ENCODE measurements at regions not wholly inside any gene's neighbourhood (a gene's known extent, or its start where the extent isn't known, plus 50 kb on each side); places are given as distances from the start of the nearest gene placed in this dataset.

DNA sequence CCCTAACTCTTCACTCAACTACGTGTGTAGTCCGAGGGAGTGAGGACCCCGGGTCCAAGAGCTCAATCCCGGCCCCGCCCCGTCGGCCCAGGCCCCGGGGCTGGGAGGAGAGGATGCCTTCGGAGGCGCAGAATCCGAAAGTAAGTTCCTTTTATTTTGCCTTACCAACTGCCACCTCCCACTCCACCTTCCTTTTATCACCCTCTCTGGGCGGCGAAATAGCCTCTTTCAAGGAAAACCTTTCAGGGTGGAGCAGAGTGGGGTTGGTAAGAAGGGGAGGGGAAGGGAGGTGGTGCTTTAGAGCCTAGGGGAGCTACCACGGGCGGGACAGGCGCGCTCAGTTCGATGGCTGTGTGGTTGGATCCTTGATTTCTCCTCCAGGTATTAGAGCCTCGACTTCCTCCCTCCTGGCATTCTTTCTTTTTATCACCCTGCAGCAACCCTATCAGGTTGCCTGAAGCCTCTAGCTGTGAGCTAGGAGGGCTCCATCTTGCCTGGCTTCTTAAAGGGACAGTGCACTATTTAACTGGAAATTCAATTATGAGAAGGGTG is 191.2 kb downstream of the RRAGB start (continued):
- TF ChIP-seq OVOL2 (CRISPR knock-in tag; IDR thresholded peaks at IDR 0.05; ENCODE audit: borderline replicate concordance) = no peak
- TF ChIP-seq JAZF1 (CRISPR knock-in tag; IDR thresholded peaks at IDR 0.05) = no peak
- no peak for TF ChIP-seq E2F4 (CRISPR knock-in tag; IDR thresholded peaks at IDR 0.05; ENCODE audit: borderline replicate concordance, low read depth)
- no peak for TF ChIP-seq ZNF263 (CRISPR knock-in tag; IDR thresholded peaks at IDR 0.05; ENCODE audit: low read depth)
- TF ChIP-seq RORB (CRISPR knock-in tag; IDR thresholded peaks at IDR 0.05) = no peak
- no peak for TF ChIP-seq PRRX2 (CRISPR knock-in tag; IDR thresholded peaks at IDR 0.05)
- no peak for TF ChIP-seq ZNF138 (CRISPR knock-in tag; conservative IDR thresholded peaks at IDR 0.05)
- TF ChIP-seq, protein P1, sequence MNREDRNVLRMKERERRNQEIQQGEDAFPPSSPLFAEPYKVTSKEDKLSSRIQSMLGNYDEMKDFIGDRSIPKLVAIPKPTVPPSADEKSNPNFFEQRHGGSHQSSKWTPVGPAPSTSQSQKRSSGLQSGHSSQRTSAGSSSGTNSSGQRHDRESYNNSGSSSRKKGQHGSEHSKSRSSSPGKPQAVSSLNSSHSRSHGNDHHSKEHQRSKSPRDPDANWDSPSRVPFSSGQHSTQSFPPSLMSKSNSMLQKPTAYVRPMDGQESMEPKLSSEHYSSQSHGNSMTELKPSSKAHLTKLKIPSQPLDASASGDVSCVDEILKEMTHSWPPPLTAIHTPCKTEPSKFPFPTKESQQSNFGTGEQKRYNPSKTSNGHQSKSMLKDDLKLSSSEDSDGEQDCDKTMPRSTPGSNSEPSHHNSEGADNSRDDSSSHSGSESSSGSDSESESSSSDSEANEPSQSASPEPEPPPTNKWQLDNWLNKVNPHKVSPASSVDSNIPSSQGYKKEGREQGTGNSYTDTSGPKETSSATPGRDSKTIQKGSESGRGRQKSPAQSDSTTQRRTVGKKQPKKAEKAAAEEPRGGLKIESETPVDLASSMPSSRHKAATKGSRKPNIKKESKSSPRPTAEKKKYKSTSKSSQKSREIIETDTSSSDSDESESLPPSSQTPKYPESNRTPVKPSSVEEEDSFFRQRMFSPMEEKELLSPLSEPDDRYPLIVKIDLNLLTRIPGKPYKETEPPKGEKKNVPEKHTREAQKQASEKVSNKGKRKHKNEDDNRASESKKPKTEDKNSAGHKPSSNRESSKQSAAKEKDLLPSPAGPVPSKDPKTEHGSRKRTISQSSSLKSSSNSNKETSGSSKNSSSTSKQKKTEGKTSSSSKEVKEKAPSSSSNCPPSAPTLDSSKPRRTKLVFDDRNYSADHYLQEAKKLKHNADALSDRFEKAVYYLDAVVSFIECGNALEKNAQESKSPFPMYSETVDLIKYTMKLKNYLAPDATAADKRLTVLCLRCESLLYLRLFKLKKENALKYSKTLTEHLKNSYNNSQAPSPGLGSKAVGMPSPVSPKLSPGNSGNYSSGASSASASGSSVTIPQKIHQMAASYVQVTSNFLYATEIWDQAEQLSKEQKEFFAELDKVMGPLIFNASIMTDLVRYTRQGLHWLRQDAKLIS (CRISPR knock-in tag; IDR thresholded peaks at IDR 0.05; ENCODE audit: borderline replicate concordance) = no peak

- no peaks in the 10 kb centered on the region for H3K27me3 Mint-ChIP-seq (ENCODE audit: low read depth)
- H3K36me3 Mint-ChIP-seq = peaks cover 28% of the 10 kb centered on the region
- no peak for TF ChIP-seq SP1 (CRISPR knock-in tag; conservative IDR thresholded peaks at IDR 0.05)
- TF ChIP-seq SMAD3 (CRISPR knock-in tag; IDR thresholded peaks at IDR 0.05; ENCODE audit: borderline replicate concordance) = no peak
- no peak for TF ChIP-seq ATF2 (CRISPR knock-in tag; IDR thresholded peaks at IDR 0.05; ENCODE audit: borderline replicate concordance, low read depth)
- TF ChIP-seq USF1 (CRISPR knock-in tag; IDR thresholded peaks at IDR 0.05) = no peak
- TF ChIP-seq ZNF317 (CRISPR knock-in tag; IDR thresholded peaks at IDR 0.05; ENCODE audit: borderline replicate concordance, low read depth) = no peak
- TF ChIP-seq ATF3 (CRISPR knock-in tag; conservative IDR thresholded peaks at IDR 0.05) = no peak
- no peak for TF ChIP-seq ZNF671 (CRISPR knock-in tag; IDR thresholded peaks at IDR 0.05)
- TF ChIP-seq MYBL2 (CRISPR knock-in tag; IDR thresholded peaks at IDR 0.05) = no peak
- no peak for TF ChIP-seq RELA (CRISPR knock-in tag; IDR thresholded peaks at IDR 0.05; ENCODE audit: borderline replicate concordance)
- no peak for TF ChIP-seq FOXK1 (CRISPR knock-in tag; IDR thresholded peaks at IDR 0.05)
- no peak for TF ChIP-seq NR2C2 (CRISPR knock-in tag; IDR thresholded peaks at IDR 0.05)
- TF ChIP-seq EMX1 (CRISPR knock-in tag; IDR thresholded peaks at IDR 0.05) = no peak
- TF ChIP-seq ZMAT4 (CRISPR knock-in tag; IDR thresholded peaks at IDR 0.05) = no peak
- TF ChIP-seq CBFB (CRISPR knock-in tag; IDR thresholded peaks at IDR 0.05; ENCODE audit: low read depth) = no peak
- no peak for TF ChIP-seq PRRX2 (CRISPR knock-in tag; IDR thresholded peaks at IDR 0.05)
- TF ChIP-seq ZBTB21 (CRISPR knock-in tag; IDR thresholded peaks at IDR 0.05; ENCODE audit: borderline replicate concordance) = no peak
- TF ChIP-seq, protein P2, sequence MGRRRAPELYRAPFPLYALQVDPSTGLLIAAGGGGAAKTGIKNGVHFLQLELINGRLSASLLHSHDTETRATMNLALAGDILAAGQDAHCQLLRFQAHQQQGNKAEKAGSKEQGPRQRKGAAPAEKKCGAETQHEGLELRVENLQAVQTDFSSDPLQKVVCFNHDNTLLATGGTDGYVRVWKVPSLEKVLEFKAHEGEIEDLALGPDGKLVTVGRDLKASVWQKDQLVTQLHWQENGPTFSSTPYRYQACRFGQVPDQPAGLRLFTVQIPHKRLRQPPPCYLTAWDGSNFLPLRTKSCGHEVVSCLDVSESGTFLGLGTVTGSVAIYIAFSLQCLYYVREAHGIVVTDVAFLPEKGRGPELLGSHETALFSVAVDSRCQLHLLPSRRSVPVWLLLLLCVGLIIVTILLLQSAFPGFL (CRISPR knock-in tag; IDR thresholded peaks at IDR 0.05; ENCODE audit: borderline replicate concordance) = no peak
- TF ChIP-seq FOXJ3 (CRISPR knock-in tag; IDR thresholded peaks at IDR 0.05; ENCODE audit: borderline replicate concordance) = no peak
- ATAC-seq = peak; percentile 69
- H3K4me3 Mint-ChIP-seq = no peak overlapping the region
- peaks cover 4% of the 10 kb centered on the region; the same call in 1 of the 2 replicates for H3K4me1 Mint-ChIP-seq
- peaks cover 30% of the 10 kb centered on the region for H3K9me3 Mint-ChIP-seq
- DNase-seq (ENCODE audit: low spot score) = no peak
- CTCF ChIA-PET = interaction anchor here (1.6 to 2.0 kb wide), 2 partner anchors 11 to 80 kb away, joined by 3 to 14 read pairs; no protein-coding TSS in a partner anchor
- H3K27ac Mint-ChIP-seq = no peak overlapping the region
- POLR2A ChIA-PET = no interaction called here
These were observed 202.0 kb downstream of the RRAGB start for GRCh38 chrX:55919367-55920221.
